LNCaP clone FGC (cell line): ENCODE measurements at regions not wholly inside any gene's neighbourhood (a gene's known extent, or its start where the extent isn't known, plus 50 kb on each side); places are given as distances from the start of the nearest gene placed in this dataset.

Experiments used
- DNase-seq: peaks from one replicate; pipeline ENCODE4 v3.0.0-alpha.2; 2011; ENCODE audit warnings: low read depth
- H3K4me3 ChIP-seq: 2 replicates; pipeline ENCODE4 v1.5.1; 2011; ENCODE audit warnings: mild to moderate bottlenecking, low read depth, low read length, control low read depth
- CTCF ChIP-seq: IDR thresholded peaks from 2 replicates; pipeline ENCODE4 v1.5.1; 2012; ENCODE audit warnings: mild to moderate bottlenecking; ENCODE audit not compliant: control insufficient read depth, insufficient read depth; ENCODE audit errors: extremely low read depth

- TF ChIP-seq CTCF, result no peak
- DNase-seq, result no peak
- H3K4me3 ChIP-seq, result no peak overlapping the region
These were observed 289.8 kb upstream of the ANKRD55 start for GRCh38 chr5:56522960-56523359.

GRCh38 chr5:56522169-56522568 is 289.0 kb upstream of the ANKRD55 start:
- no peak overlapping the region for H3K4me3 ChIP-seq
- no peak for TF ChIP-seq CTCF
- DNase-seq, result no peak

- TF ChIP-seq CTCF, result no peak
These were observed 288.0 kb upstream of the ANKRD55 start for GRCh38 chr5:56520986-56521730.

GRCh38 chr5:56518820-56519219 is 285.7 kb upstream of the ANKRD55 start:
- DNase-seq, result no peak
- H3K4me3 ChIP-seq, result no peak overlapping the region
- TF ChIP-seq CTCF, result no peak

More at GRCh38 chr5:56520986-56521730, 288.0 kb upstream of the ANKRD55 start:
- H3K4me3 ChIP-seq, result no peak overlapping the region
- no peak for DNase-seq

GRCh38 chr5:56517011-56517416 is 283.9 kb upstream of the ANKRD55 start:
- no peak for DNase-seq
- TF ChIP-seq CTCF, result no peak
- H3K4me3 ChIP-seq, result no peak overlapping the region

GRCh38 chr5:56516441-56516840 is 283.3 kb upstream of the ANKRD55 start:
- DNase-seq, result no peak

More at GRCh38 chr5:56516441-56516840, 283.3 kb upstream of the ANKRD55 start:
- no peak for TF ChIP-seq CTCF
- H3K4me3 ChIP-seq, result no peak overlapping the region
